GM10266 (cell line): ENCODE measurements at regions not wholly inside any gene's neighbourhood (a gene's known extent, or its start where the extent isn't known, plus 50 kb on each side); places are given as distances from the start of the nearest gene placed in this dataset.
"Not testable (repeated sequence)": the region's sequence is repeated elsewhere in the genome, so short reads cannot be mapped to it uniquely, and the experiment has no call there.

Source experiments
- DNase-seq: peaks from one replicate; pipeline ENCODE4 v3.0.0; 2012; ENCODE audit errors: extremely low spot score
- CTCF ChIP-seq: IDR thresholded peaks from 2 replicates; pipeline ENCODE4 v1.5.1; 2012; ENCODE audit warnings: mild to moderate bottlenecking, low read depth; ENCODE audit not compliant: control insufficient read depth, insufficient read depth; ENCODE audit errors: missing control alignments

- no peak for DNase-seq
- no peak for TF ChIP-seq CTCF
These were observed 77.4 kb upstream of the MTHFD1L start for GRCh38 chr6:150788089-150788488.

- DNase-seq, result not testable (repeated sequence)
These were observed 75.6 kb upstream of the MTHFD1L start for GRCh38 chr6:150789906-150790305.

- no peak for DNase-seq
- TF ChIP-seq CTCF, result no peak
These were observed 73.8 kb upstream of the MTHFD1L start for GRCh38 chr6:150791717-150792116.

GRCh38 chr6:150797949-150798348, 67.6 kb upstream of the MTHFD1L start:
- DNase-seq, result no peak
- TF ChIP-seq CTCF, result no peak

GRCh38 chr6:150799276-150799805, 66.2 kb upstream of the MTHFD1L start:
- no peak for TF ChIP-seq CTCF
- DNase-seq, result no peak

- no peak for DNase-seq
- no peak for TF ChIP-seq CTCF
These were observed 64.7 kb upstream of the MTHFD1L start for GRCh38 chr6:150800674-150801314.

- no peak for DNase-seq
- no peak for TF ChIP-seq CTCF
These were observed 58.7 kb upstream of the MTHFD1L start for GRCh38 chr6:150806790-150807189.
